Ovary (tissue), 3 donors: ENCODE measurements at regions not wholly inside any gene's neighbourhood (a gene's known extent, or its start where the extent isn't known, plus 50 kb on each side); places are given as distances from the start of the nearest gene placed in this dataset.

ENCODE experiments used
- CTCF ChIP-seq, 3 donors: fragments of 450-650 bp in 2 of 3; fragments of 200-600 bp in 1 of 3; IDR thresholded peaks; one replicate each; pipeline versions ENCODE4 v1.5.1 to v1.8.0; 2016 to 2022; ENCODE audit warnings: antibody characterized with exemption in 3 of 3, mild to moderate bottlenecking in 1 of 3
- EP300 ChIP-seq: sonication (generic); formaldehyde crosslinking; IDR thresholded peaks from one replicate; pipeline ENCODE4 v1.6.1; 2017; ENCODE audit warnings: antibody characterized with exemption
- donor health status: DM: no; HTN: no; CAD: no.

GRCh38 chr18:1053331-1054315, 149.0 kb downstream of the ADCYAP1 start:
- no peak for TF ChIP-seq CTCF (IDR thresholded peaks at IDR 0.05)
- TF ChIP-seq EP300 = no peak
